Liver (tissue), 8 donors: ENCODE measurements at regions not wholly inside any gene's neighbourhood (a gene's known extent, or its start where the extent isn't known, plus 50 kb on each side); places are given as distances from the start of the nearest gene placed in this dataset.
A peak's percentile ranks its signal among the peaks of the same experiment; 100 is the strongest.
"Not testable (repeated sequence)": the region's sequence is repeated elsewhere in the genome, so short reads cannot be mapped to it uniquely, and the experiment has no call there.

Source experiments
- DNase-seq: peaks from one replicate; pipeline ENCODE4 v3.0.0-alpha.2; 2017; ENCODE audit warnings: low spot score
- H3K27ac ChIP-seq, 2 donors: one replicate each; pipeline ENCODE4 v1.7.0; 2013; ENCODE audit warnings: inconsistent platforms in 2 of 2, low read length in 2 of 2, control low read depth in 1 of 2, low read depth in 1 of 2, mild to moderate bottlenecking in 1 of 2
- H3K27me3 ChIP-seq, 4 donors: one replicate each; pipeline versions ENCODE4 v1.6.1 to v1.7.0; 2013; ENCODE audit warnings: low read length in 3 of 4, inconsistent platforms in 1 of 4, mild to moderate bottlenecking in 1 of 4, moderate library complexity in 1 of 4; ENCODE audit not compliant: control insufficient read depth in 4 of 4, insufficient read depth in 4 of 4
- H3K36me3 ChIP-seq, 4 donors: one replicate each; pipeline versions ENCODE4 v1.6.1 to v1.7.0; 2013; ENCODE audit warnings: low read length in 3 of 4, mild to moderate bottlenecking in 3 of 4, low read depth in 1 of 4, moderate library complexity in 1 of 4; ENCODE audit not compliant: control insufficient read depth in 4 of 4, insufficient read depth in 3 of 4
- H3K4me1 ChIP-seq, 4 donors: one replicate each; pipeline versions ENCODE4 v1.6.1 to v1.7.0; 2013; ENCODE audit warnings: low read length in 3 of 4, mild to moderate bottlenecking in 3 of 4, moderate library complexity in 1 of 4; ENCODE audit not compliant: control insufficient read depth in 4 of 4, insufficient read depth in 4 of 4
- H3K4me3 ChIP-seq, 3 donors: one replicate each; pipeline versions ENCODE4 v1.6.1 to v1.7.0; 2013; ENCODE audit warnings: low read length in 3 of 3, control low read depth in 1 of 3, low read depth in 1 of 3, mild to moderate bottlenecking in 1 of 3
- H3K9ac ChIP-seq, 2 donors: one replicate each; pipeline ENCODE4 v1.7.0; 2013; ENCODE audit warnings: low read length in 2 of 2, mild to moderate bottlenecking in 2 of 2, moderate library complexity in 2 of 2, control low read depth in 1 of 2, low read depth in 1 of 2
- H3K9me3 ChIP-seq, 4 donors: one replicate each; pipeline versions ENCODE4 v1.6.1 to v1.7.0; 2013; ENCODE audit warnings: low read length in 3 of 4; ENCODE audit not compliant: control insufficient read depth in 4 of 4
- EGR1 ChIP-seq, 2 donors: IDR thresholded peaks; 2 replicates each; pipeline ENCODE4 v1.6.1; 2016 to 2018; ENCODE audit warnings: antibody characterized with exemption in 2 of 2, low read depth in 2 of 2
- FOXA1 ChIP-seq: IDR thresholded peaks from 2 replicates; pipeline ENCODE4 v1.6.1; 2016; ENCODE audit warnings: antibody characterized with exemption
- FOXA2 ChIP-seq: IDR thresholded peaks from 2 replicates; pipeline ENCODE4 v1.6.1; 2016; ENCODE audit warnings: antibody characterized with exemption
- HNF4G ChIP-seq: IDR thresholded peaks from 2 replicates; pipeline ENCODE4 v1.6.1; 2016; ENCODE audit warnings: antibody characterized with exemption
- RAD21 ChIP-seq, 2 donors: IDR thresholded peaks; 2 replicates each; pipeline ENCODE4 v1.6.1; 2016; ENCODE audit warnings: antibody characterized with exemption in 2 of 2, mild to moderate bottlenecking in 2 of 2
- YY1 ChIP-seq: IDR thresholded peaks from 2 replicates; pipeline ENCODE4 v1.6.1; 2016; ENCODE audit warnings: antibody characterized with exemption, mild to moderate bottlenecking
- WGBS: extraction: QIAGEN DNeasy Blood & Tissue Kit; methylation state at CpG from one replicate; pipeline ENCODE4 v1.1.7; 2013; 5-methylcytosine and 5-hydroxymethylcytosine counted together
- TF ChIP-seq, protein P1 (sequence below): IDR thresholded peaks from 2 replicates; pipeline ENCODE4 v1.6.1; 2016; ENCODE audit warnings: antibody characterized with exemption, mild to moderate bottlenecking
- TF ChIP-seq, protein P2 (sequence below): fragments of 150-350 bp; IDR thresholded peaks from 2 replicates; pipeline ENCODE4 v1.5.1; 2017; ENCODE audit warnings: improper control_type of control experiment, low read depth, low read length; ENCODE audit not compliant: missing input control
- TF ChIP-seq, protein P3 (sequence below): IDR thresholded peaks from 2 replicates; pipeline ENCODE4 v1.6.1; 2016; ENCODE audit warnings: antibody characterized with exemption
- donor health status: healthy.
- donor health status: healthy.
- donor health status: healthy.
- donor health status: healthy.
- donor health status: healthy.

DNA sequence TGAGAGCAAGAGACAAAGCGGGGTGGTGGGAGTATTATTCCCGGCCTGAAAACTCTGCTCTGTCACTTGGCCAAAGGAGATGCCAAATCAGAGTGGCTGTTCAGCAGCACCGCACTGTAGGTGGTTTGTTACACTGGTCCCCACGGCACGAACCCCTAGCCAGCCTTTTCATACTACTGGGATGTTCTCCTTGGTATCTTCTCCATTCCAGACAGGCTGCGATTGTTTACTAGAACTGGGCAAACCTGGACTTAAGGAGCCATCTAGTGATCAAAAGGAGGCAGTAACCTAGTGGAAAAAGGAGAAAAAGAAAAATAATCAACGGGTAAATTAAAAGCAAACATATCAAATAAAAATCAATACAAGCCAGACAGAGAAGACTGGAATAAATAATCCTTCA lies 58.9 kb upstream of the TMTC2 start:
- DNase-seq = no peak
- WGBS = 48% methylated on average over 7 of the region's 7 CpGs
- Histone ChIP-seq H3K36me3 (no peaks in the 10 kb centered on the region), H3K9me3 (no peaks in the 10 kb centered on the region), H3K4me3 (no peak overlapping the region), H3K27me3 (no peaks in the 10 kb centered on the region), H3K9ac (no peak overlapping the region), H3K4me1 (no peaks in the 10 kb centered on the region), H3K27ac (no peak overlapping the region)
- TF ChIP-seq FOXA1 (no peak), HNF4G (no peak), RAD21 (IDR thresholded peaks at IDR 0.05) (peak; percentile 92 to 96)
- TF ChIP-seq, protein P1, sequence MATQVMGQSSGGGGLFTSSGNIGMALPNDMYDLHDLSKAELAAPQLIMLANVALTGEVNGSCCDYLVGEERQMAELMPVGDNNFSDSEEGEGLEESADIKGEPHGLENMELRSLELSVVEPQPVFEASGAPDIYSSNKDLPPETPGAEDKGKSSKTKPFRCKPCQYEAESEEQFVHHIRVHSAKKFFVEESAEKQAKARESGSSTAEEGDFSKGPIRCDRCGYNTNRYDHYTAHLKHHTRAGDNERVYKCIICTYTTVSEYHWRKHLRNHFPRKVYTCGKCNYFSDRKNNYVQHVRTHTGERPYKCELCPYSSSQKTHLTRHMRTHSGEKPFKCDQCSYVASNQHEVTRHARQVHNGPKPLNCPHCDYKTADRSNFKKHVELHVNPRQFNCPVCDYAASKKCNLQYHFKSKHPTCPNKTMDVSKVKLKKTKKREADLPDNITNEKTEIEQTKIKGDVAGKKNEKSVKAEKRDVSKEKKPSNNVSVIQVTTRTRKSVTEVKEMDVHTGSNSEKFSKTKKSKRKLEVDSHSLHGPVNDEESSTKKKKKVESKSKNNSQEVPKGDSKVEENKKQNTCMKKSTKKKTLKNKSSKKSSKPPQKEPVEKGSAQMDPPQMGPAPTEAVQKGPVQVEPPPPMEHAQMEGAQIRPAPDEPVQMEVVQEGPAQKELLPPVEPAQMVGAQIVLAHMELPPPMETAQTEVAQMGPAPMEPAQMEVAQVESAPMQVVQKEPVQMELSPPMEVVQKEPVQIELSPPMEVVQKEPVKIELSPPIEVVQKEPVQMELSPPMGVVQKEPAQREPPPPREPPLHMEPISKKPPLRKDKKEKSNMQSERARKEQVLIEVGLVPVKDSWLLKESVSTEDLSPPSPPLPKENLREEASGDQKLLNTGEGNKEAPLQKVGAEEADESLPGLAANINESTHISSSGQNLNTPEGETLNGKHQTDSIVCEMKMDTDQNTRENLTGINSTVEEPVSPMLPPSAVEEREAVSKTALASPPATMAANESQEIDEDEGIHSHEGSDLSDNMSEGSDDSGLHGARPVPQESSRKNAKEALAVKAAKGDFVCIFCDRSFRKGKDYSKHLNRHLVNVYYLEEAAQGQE = no peak
- TF ChIP-seq, protein P2, sequence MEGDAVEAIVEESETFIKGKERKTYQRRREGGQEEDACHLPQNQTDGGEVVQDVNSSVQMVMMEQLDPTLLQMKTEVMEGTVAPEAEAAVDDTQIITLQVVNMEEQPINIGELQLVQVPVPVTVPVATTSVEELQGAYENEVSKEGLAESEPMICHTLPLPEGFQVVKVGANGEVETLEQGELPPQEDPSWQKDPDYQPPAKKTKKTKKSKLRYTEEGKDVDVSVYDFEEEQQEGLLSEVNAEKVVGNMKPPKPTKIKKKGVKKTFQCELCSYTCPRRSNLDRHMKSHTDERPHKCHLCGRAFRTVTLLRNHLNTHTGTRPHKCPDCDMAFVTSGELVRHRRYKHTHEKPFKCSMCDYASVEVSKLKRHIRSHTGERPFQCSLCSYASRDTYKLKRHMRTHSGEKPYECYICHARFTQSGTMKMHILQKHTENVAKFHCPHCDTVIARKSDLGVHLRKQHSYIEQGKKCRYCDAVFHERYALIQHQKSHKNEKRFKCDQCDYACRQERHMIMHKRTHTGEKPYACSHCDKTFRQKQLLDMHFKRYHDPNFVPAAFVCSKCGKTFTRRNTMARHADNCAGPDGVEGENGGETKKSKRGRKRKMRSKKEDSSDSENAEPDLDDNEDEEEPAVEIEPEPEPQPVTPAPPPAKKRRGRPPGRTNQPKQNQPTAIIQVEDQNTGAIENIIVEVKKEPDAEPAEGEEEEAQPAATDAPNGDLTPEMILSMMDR = peak; percentile 80
- TF ChIP-seq, protein P3, sequence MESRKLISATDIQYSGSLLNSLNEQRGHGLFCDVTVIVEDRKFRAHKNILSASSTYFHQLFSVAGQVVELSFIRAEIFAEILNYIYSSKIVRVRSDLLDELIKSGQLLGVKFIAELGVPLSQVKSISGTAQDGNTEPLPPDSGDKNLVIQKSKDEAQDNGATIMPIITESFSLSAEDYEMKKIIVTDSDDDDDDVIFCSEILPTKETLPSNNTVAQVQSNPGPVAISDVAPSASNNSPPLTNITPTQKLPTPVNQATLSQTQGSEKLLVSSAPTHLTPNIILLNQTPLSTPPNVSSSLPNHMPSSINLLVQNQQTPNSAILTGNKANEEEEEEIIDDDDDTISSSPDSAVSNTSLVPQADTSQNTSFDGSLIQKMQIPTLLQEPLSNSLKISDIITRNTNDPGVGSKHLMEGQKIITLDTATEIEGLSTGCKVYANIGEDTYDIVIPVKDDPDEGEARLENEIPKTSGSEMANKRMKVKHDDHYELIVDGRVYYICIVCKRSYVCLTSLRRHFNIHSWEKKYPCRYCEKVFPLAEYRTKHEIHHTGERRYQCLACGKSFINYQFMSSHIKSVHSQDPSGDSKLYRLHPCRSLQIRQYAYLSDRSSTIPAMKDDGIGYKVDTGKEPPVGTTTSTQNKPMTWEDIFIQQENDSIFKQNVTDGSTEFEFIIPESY = no peak

DNA sequence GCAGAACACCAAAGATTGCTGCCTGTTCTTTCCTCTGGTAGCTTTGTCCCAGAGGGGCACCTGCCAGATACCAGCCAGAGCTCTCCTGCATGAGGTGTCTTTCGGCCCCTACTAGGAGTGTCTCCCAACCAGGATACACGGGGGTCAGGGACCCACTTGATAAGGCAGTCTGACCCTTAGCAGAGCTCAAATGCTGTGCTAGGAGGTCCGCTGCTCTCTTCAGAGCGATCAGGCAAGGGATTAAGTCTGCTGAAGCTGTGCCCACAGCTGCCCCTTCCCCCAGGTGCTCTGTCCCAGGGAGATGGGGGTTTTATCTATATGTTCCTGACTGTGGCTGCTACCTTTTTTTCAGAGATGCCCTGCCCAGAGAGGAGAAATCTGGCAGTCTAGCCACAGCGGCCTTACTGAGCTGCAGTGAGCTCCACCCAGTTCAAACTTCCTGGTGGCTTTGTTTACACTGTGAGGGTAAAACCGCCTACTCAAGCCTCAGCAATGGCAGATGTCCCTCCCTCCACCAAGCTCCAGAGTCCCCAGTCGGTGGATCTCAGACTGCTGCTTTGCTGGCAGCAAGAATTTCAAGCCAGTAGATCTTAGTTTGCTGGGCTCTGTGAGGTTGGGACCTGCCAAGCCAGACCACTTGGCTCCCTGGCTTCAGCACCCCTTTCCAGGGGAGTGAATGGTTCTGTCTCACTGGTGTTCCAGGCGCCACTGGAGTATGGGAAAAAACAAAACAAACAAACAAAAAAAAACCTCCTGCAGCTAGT lies 52.0 kb upstream of the TMTC2 start:
- not testable (repeated sequence) for DNase-seq, H3K4me1 ChIP-seq, H3K27me3 ChIP-seq, H3K4me3 ChIP-seq, H3K27ac ChIP-seq, H3K9ac ChIP-seq, H3K36me3 ChIP-seq, H3K9me3 ChIP-seq
- TF ChIP-seq YY1 = peak; percentile 54
- TF ChIP-seq FOXA2 = peak; percentile 29
- WGBS = 67% methylated on average over 8 of the region's 8 CpGs

DNA sequence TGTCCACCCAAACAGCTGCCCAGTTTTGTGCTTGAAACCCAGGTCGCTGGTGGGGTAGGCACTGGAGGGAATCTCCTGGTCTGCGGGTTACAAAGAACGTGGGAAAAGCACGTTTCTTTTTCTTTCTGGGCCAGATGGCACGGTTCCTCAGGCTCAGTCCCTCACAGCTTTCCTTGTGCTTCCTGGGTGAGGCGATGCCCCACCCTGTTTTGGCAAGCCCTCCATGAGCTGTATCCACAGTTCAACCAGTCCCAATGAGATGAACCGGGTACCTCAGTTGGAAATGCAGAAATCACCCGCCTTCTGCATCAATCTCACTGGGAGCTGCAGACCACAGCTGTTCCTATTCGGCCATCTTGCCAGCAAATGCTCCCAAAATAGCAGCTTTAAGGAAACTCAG lies 51.4 kb upstream of the TMTC2 start:
- Histone ChIP-seq H3K4me3 (no peak overlapping the region), H3K4me1 (no peaks in the 10 kb centered on the region), H3K27ac (no peak overlapping the region), H3K36me3 (no peaks in the 10 kb centered on the region), H3K9ac (no peak overlapping the region), H3K27me3 (no peaks in the 10 kb centered on the region), H3K9me3 (no peaks in the 10 kb centered on the region)
- no peak for TF ChIP-seq EGR1 (IDR thresholded peaks at IDR 0.05; ENCODE audit: low read depth in 2 of 2)
- TF ChIP-seq YY1 = no peak
- no peak for DNase-seq
- 81% methylated on average over 9 of the region's 9 CpGs for WGBS
